ENCODE measurements at regions not wholly inside any gene's neighbourhood (a gene's known extent, or its start where the extent isn't known, plus 50 kb on each side); places are given as distances from the start of the nearest gene placed in this dataset.

DNA sequence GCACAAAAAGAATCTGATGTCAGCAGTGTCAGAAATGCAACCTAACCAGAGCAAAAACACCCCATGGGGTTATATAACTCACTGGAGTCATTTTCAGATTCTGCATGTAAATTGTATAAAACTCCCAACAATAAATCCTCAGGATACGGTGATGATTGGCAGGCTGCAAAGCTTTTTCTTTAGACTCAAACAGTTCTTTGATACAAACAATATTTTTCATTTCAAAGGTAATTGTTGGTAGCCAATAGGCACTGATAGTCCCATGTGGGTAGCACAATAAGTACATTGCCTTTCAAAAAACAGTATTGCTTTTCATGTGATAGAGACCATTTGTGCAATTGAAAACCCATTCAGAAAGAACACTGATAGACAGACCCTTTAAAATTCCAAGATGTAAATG lies 98.0 kb downstream of the TMEM26 start:
- TF ChIP-seq, protein P1, sequence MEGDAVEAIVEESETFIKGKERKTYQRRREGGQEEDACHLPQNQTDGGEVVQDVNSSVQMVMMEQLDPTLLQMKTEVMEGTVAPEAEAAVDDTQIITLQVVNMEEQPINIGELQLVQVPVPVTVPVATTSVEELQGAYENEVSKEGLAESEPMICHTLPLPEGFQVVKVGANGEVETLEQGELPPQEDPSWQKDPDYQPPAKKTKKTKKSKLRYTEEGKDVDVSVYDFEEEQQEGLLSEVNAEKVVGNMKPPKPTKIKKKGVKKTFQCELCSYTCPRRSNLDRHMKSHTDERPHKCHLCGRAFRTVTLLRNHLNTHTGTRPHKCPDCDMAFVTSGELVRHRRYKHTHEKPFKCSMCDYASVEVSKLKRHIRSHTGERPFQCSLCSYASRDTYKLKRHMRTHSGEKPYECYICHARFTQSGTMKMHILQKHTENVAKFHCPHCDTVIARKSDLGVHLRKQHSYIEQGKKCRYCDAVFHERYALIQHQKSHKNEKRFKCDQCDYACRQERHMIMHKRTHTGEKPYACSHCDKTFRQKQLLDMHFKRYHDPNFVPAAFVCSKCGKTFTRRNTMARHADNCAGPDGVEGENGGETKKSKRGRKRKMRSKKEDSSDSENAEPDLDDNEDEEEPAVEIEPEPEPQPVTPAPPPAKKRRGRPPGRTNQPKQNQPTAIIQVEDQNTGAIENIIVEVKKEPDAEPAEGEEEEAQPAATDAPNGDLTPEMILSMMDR (IDR thresholded peaks at IDR 0.05): no peak
- no peak for TF ChIP-seq POLR2A (IDR thresholded peaks at IDR 0.05)

All from Peyer's patch (tissue), 4 donors.